HTR-8/SVneo (cell line): ENCODE measurements at regions not wholly inside any gene's neighbourhood (a gene's known extent, or its start where the extent isn't known, plus 50 kb on each side); places are given as distances from the start of the nearest gene placed in this dataset.
A peak's percentile ranks its signal among the peaks of the same experiment; 100 is the strongest.

Experiments
- DNase-seq: peaks from one replicate; pipeline ENCODE4 v3.0.0; 2011; ENCODE audit warnings: low spot score, mixed read lengths; ENCODE audit not compliant: insufficient read length
- FAIRE-seq: peaks from 2 replicates; lab custom pipeline; 2011; peaks lifted over from hg19 to GRCh38; lab: Jason Lieb, UNC

- DNase-seq (no peak), FAIRE-seq (peak; percentile 23)
These were observed 104.4 kb upstream of the ARHGAP24 start for GRCh38 chr4:85370400-85371032.

- FAIRE-seq (no peak), DNase-seq (no peak)
These were observed 102.0 kb upstream of the ARHGAP24 start for GRCh38 chr4:85372966-85373365.

GRCh38 chr4:85376285-85376684 lies 98.7 kb upstream of the ARHGAP24 start:
- FAIRE-seq (no peak), DNase-seq (no peak)

- FAIRE-seq, result no peak
These were observed 93.0 kb upstream of the ARHGAP24 start for GRCh38 chr4:85381968-85382367.

GRCh38 chr4:85391071-85391470 lies 83.9 kb upstream of the ARHGAP24 start:
- FAIRE-seq (no peak), DNase-seq (no peak)

More at GRCh38 chr4:85381968-85382367, 93.0 kb upstream of the ARHGAP24 start:
- no peak for DNase-seq

GRCh38 chr4:85391589-85392410 lies 83.2 kb upstream of the ARHGAP24 start:
- FAIRE-seq, result no peak
- DNase-seq, result no peak

- no peak for DNase-seq
- no peak for FAIRE-seq
These were observed 81.7 kb upstream of the ARHGAP24 start for GRCh38 chr4:85393201-85393600.

GRCh38 chr4:85398276-85398675 lies 76.7 kb upstream of the ARHGAP24 start:
- FAIRE-seq (no peak), DNase-seq (no peak)

GRCh38 chr4:85399270-85399669 lies 75.7 kb upstream of the ARHGAP24 start:
- DNase-seq, result no peak
- no peak for FAIRE-seq

GRCh38 chr4:85402371-85402770 lies 72.6 kb upstream of the ARHGAP24 start:
- FAIRE-seq, result no peak
- DNase-seq, result no peak

GRCh38 chr4:85406185-85406584 lies 68.8 kb upstream of the ARHGAP24 start:
- no peak for FAIRE-seq

GRCh38 chr4:85407546-85407945 lies 67.4 kb upstream of the ARHGAP24 start:
- DNase-seq (no peak), FAIRE-seq (no peak)

More at GRCh38 chr4:85406185-85406584, 68.8 kb upstream of the ARHGAP24 start:
- no peak for DNase-seq

- no peak for FAIRE-seq
- no peak for DNase-seq
These were observed 66.6 kb upstream of the ARHGAP24 start for GRCh38 chr4:85408301-85408700.

- FAIRE-seq, result no peak
- no peak for DNase-seq
These were observed 65.7 kb upstream of the ARHGAP24 start for GRCh38 chr4:85409251-85409650.

GRCh38 chr4:85411386-85411785 lies 63.6 kb upstream of the ARHGAP24 start:
- no peak for DNase-seq
- FAIRE-seq, result no peak

- DNase-seq (no peak), FAIRE-seq (no peak)
These were observed 60.0 kb upstream of the ARHGAP24 start for GRCh38 chr4:85414972-85415371.

- no peak for FAIRE-seq
- DNase-seq, result no peak
These were observed 58.9 kb upstream of the ARHGAP24 start for GRCh38 chr4:85416094-85416493.

GRCh38 chr4:85419103-85419502 lies 55.8 kb upstream of the ARHGAP24 start:
- FAIRE-seq (no peak), DNase-seq (no peak)

GRCh38 chr4:85420831-85421230 lies 54.1 kb upstream of the ARHGAP24 start:
- DNase-seq (no peak), FAIRE-seq (no peak)

- DNase-seq (no peak), FAIRE-seq (no peak)
These were observed 51.5 kb upstream of the ARHGAP24 start for GRCh38 chr4:85423431-85423830.
